ENCODE measurements at regions not wholly inside any gene's neighbourhood (a gene's known extent, or its start where the extent isn't known, plus 50 kb on each side); places are given as distances from the start of the nearest gene placed in this dataset.

DNA sequence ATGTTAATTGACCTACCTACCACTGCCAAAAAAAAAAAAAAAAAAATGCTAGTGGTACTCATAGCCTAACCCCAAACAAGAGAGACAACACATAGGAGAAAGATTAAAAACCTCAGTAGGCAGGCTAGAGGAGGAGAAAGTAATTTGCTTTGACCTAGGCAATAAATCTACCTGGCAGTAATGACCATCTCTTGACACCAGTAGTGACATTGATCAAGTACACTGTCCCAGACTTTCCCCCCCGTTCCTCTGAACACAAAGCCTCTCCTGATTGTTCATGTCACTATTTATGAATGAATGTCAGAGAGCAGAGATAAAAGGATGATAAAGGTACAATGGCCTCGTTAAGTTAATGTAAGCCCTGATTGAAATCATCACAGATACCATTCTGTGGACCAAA is 746.8 kb downstream of the CBLN4 start:
- DNase-seq (ENCODE audit: low read depth, low spot score) = no peak
- Histone ChIP-seq H3K36me3 (ENCODE audit: insufficient read depth, insufficient read length, low read length) (no peaks in the 10 kb centered on the region), H3K4me3 (ENCODE audit: insufficient read length, low read depth) (no peak overlapping the region), H3K27me3 (ENCODE audit: insufficient read depth, insufficient read length) (no peaks in the 10 kb centered on the region), H3K9ac (ENCODE audit: insufficient read length, low read depth) (no peak overlapping the region), H3K4me1 (ENCODE audit: insufficient read depth, insufficient read length) (no peaks in the 10 kb centered on the region), H3K9me3 (ENCODE audit: insufficient read depth, low read length) (peaks cover 8% of the 10 kb centered on the region)
- TF ChIP-seq ZNF274 (IDR thresholded peaks at IDR 0.05; ENCODE audit: low read depth, low read length) (no peak), SUZ12 (IDR thresholded peaks at IDR 0.05; ENCODE audit: extremely low read depth, insufficient read depth, insufficient read length) (no peak), YY1 (IDR thresholded peaks at IDR 0.05; ENCODE audit: insufficient read depth, insufficient read length) (no peak)

DNA sequence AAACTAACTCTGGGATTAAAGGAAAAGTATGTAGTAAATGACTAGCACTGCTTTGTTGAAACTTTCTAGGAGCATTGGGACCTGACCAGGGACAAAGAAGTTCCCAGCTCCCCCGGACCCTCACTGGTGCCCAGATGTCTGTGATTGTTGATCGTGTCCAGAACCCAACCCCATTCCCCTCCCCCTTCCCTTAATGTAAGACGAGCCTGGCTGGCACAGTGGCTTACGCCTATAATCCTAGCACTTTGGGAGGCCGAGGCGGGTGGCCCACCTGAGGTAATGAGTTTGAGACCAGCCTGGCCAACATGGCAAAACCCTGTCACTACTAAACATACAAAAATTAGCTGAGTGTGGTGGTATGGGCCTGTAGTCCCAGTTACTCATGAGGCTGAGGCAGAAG is 750.3 kb downstream of the CBLN4 start:
- H3K36me3 ChIP-seq (ENCODE audit: insufficient read depth, insufficient read length, low read length) = no peaks in the 10 kb centered on the region
- no peak overlapping the region for H3K9ac ChIP-seq (ENCODE audit: insufficient read length, low read depth)
- H3K9me3 ChIP-seq (ENCODE audit: insufficient read depth, low read length) = peaks cover 8% of the 10 kb centered on the region
- TF ChIP-seq SUZ12 (IDR thresholded peaks at IDR 0.05; ENCODE audit: extremely low read depth, insufficient read depth, insufficient read length) (no peak), YY1 (IDR thresholded peaks at IDR 0.05; ENCODE audit: insufficient read depth, insufficient read length) (no peak), ZNF274 (IDR thresholded peaks at IDR 0.05; ENCODE audit: low read depth, low read length) (no peak)
- no peak overlapping the region for H3K4me3 ChIP-seq (ENCODE audit: insufficient read length, low read depth)
- H3K27me3 ChIP-seq (ENCODE audit: insufficient read depth, insufficient read length) = no peaks in the 10 kb centered on the region
- no peaks in the 10 kb centered on the region for H3K4me1 ChIP-seq (ENCODE audit: insufficient read depth, insufficient read length)
- no peak for DNase-seq (ENCODE audit: low read depth, low spot score)

DNA sequence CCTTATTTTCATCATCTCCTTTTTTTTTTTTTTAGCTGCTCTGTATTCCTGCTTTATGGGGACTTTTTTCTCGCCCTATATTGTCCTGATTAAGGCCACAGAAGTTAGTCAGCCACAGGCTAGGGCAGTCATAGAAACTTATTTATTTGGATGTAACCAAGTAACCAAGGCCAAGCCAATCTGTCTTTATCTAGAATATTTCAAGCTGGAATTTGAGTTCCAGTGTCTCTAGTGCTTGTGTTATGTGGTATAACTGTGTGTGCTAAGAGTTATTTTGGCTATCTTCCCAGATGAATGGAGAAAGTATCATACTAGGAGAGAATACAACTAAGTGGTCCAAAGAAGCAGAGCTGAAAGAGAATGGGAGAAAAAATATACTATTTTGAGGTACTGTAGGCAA is 751.5 kb downstream of the CBLN4 start:
- H3K9me3 ChIP-seq (ENCODE audit: insufficient read depth, low read length) = peaks cover 8% of the 10 kb centered on the region
- H3K36me3 ChIP-seq (ENCODE audit: insufficient read depth, insufficient read length, low read length) = no peaks in the 10 kb centered on the region
- H3K4me3 ChIP-seq (ENCODE audit: insufficient read length, low read depth) = no peak overlapping the region
- TF ChIP-seq ZNF274 (IDR thresholded peaks at IDR 0.05; ENCODE audit: low read depth, low read length) = no peak
- H3K27me3 ChIP-seq (ENCODE audit: insufficient read depth, insufficient read length) = no peaks in the 10 kb centered on the region
- no peak overlapping the region for H3K9ac ChIP-seq (ENCODE audit: insufficient read length, low read depth)
- no peaks in the 10 kb centered on the region for H3K4me1 ChIP-seq (ENCODE audit: insufficient read depth, insufficient read length)
- DNase-seq (ENCODE audit: low read depth, low spot score) = no peak

DNA sequence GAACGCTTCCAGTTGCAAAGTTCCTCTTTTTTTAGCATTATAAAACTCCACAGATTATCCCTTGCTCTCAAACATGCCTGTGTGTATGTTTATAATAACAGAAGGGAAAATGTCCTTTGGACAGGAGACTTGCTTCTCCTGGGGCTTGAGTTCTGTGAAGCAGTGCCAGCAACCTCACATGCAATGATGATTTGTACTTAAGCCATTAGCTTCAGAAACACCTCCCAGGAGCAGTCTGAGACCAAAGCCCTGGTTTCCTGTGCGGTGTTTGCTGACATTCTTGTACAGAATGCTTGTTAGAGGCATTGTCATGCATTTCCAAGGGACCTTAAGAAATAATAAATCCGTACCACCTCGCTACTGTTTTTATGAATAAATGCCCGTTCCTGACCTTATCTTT is 752.8 kb downstream of the CBLN4 start:
- Histone ChIP-seq H3K36me3 (ENCODE audit: insufficient read depth, insufficient read length, low read length) (no peaks in the 10 kb centered on the region), H3K9me3 (ENCODE audit: insufficient read depth, low read length) (peaks cover 8% of the 10 kb centered on the region), H3K4me3 (ENCODE audit: insufficient read length, low read depth) (no peak overlapping the region), H3K4me1 (ENCODE audit: insufficient read depth, insufficient read length) (no peaks in the 10 kb centered on the region), H3K9ac (ENCODE audit: insufficient read length, low read depth) (no peak overlapping the region), H3K27me3 (ENCODE audit: insufficient read depth, insufficient read length) (no peaks in the 10 kb centered on the region)
- TF ChIP-seq YY1 (IDR thresholded peaks at IDR 0.05; ENCODE audit: insufficient read depth, insufficient read length) = no peak
- TF ChIP-seq ZNF274 (IDR thresholded peaks at IDR 0.05; ENCODE audit: low read depth, low read length) = no peak
- no peak for TF ChIP-seq SUZ12 (IDR thresholded peaks at IDR 0.05; ENCODE audit: extremely low read depth, insufficient read depth, insufficient read length)
- no peak for DNase-seq (ENCODE audit: low read depth, low spot score)

- Histone ChIP-seq H3K27me3 (ENCODE audit: insufficient read depth, insufficient read length) (no peaks in the 10 kb centered on the region), H3K36me3 (ENCODE audit: insufficient read depth, insufficient read length, low read length) (no peaks in the 10 kb centered on the region), H3K4me3 (ENCODE audit: insufficient read length, low read depth) (no peak overlapping the region), H3K4me1 (ENCODE audit: insufficient read depth, insufficient read length) (no peaks in the 10 kb centered on the region), H3K9me3 (ENCODE audit: insufficient read depth, low read length) (peaks cover 8% of the 10 kb centered on the region), H3K9ac (ENCODE audit: insufficient read length, low read depth) (no peak overlapping the region)
- DNase-seq (ENCODE audit: low read depth, low spot score) = no peak
- no peak for TF ChIP-seq YY1 (IDR thresholded peaks at IDR 0.05; ENCODE audit: insufficient read depth, insufficient read length)
- no peak for TF ChIP-seq ZNF274 (IDR thresholded peaks at IDR 0.05; ENCODE audit: low read depth, low read length)
- TF ChIP-seq SUZ12 (IDR thresholded peaks at IDR 0.05; ENCODE audit: extremely low read depth, insufficient read depth, insufficient read length) = no peak
These were observed 754.1 kb downstream of the CBLN4 start for GRCh38 chr20:55251170-55251569.

DNA sequence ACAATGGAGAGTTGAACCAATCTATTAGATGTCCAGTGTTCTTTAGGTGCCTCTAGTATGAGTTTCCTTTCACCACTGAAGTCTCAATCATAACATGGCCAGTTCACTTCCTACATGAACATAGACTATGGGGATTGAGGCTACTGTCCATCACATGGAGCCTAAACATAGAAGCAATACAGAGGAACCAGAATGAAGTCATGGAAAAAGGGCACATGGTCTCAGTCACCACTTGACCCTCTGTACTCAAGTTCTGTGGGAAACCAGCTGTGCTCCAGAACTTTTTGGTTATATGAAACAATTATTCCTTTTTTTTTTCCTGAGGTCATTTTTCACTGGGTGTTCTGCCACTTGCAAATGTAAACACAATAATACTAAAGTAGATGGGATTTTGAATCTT is 762.5 kb downstream of the CBLN4 start:
- Histone ChIP-seq H3K4me1 (ENCODE audit: insufficient read depth, insufficient read length) (no peaks in the 10 kb centered on the region), H3K4me3 (ENCODE audit: insufficient read length, low read depth) (no peak overlapping the region), H3K27me3 (ENCODE audit: insufficient read depth, insufficient read length) (no peaks in the 10 kb centered on the region), H3K36me3 (ENCODE audit: insufficient read depth, insufficient read length, low read length) (no peaks in the 10 kb centered on the region), H3K9ac (ENCODE audit: insufficient read length, low read depth) (no peak overlapping the region), H3K9me3 (ENCODE audit: insufficient read depth, low read length) (no peaks in the 10 kb centered on the region)
- no peak for DNase-seq (ENCODE audit: low read depth, low spot score)
- TF ChIP-seq YY1 (IDR thresholded peaks at IDR 0.05; ENCODE audit: insufficient read depth, insufficient read length) = no peak
- no peak for TF ChIP-seq ZNF274 (IDR thresholded peaks at IDR 0.05; ENCODE audit: low read depth, low read length)
- no peak for TF ChIP-seq SUZ12 (IDR thresholded peaks at IDR 0.05; ENCODE audit: extremely low read depth, insufficient read depth, insufficient read length)

- Histone ChIP-seq H3K4me3 (ENCODE audit: insufficient read length, low read depth) (no peak overlapping the region), H3K9ac (ENCODE audit: insufficient read length, low read depth) (no peak overlapping the region), H3K4me1 (ENCODE audit: insufficient read depth, insufficient read length) (no peaks in the 10 kb centered on the region), H3K27me3 (ENCODE audit: insufficient read depth, insufficient read length) (no peaks in the 10 kb centered on the region), H3K9me3 (ENCODE audit: insufficient read depth, low read length) (no peaks in the 10 kb centered on the region), H3K36me3 (ENCODE audit: insufficient read depth, insufficient read length, low read length) (no peaks in the 10 kb centered on the region)
- TF ChIP-seq ZNF274 (IDR thresholded peaks at IDR 0.05; ENCODE audit: low read depth, low read length) = no peak
- TF ChIP-seq YY1 (IDR thresholded peaks at IDR 0.05; ENCODE audit: insufficient read depth, insufficient read length) = no peak
- no peak for TF ChIP-seq SUZ12 (IDR thresholded peaks at IDR 0.05; ENCODE audit: extremely low read depth, insufficient read depth, insufficient read length)
- no peak for DNase-seq (ENCODE audit: low read depth, low spot score)
These were observed 763.9 kb downstream of the DOK5 start for GRCh38 chr20:55239269-55239668.

- TF ChIP-seq YY1 (IDR thresholded peaks at IDR 0.05; ENCODE audit: insufficient read depth, insufficient read length) = no peak
- no peak for TF ChIP-seq SUZ12 (IDR thresholded peaks at IDR 0.05; ENCODE audit: extremely low read depth, insufficient read depth, insufficient read length)
- TF ChIP-seq ZNF274 (IDR thresholded peaks at IDR 0.05; ENCODE audit: low read depth, low read length) = no peak
- Histone ChIP-seq H3K9me3 (ENCODE audit: insufficient read depth, low read length) (no peaks in the 10 kb centered on the region), H3K9ac (ENCODE audit: insufficient read length, low read depth) (no peak overlapping the region), H3K36me3 (ENCODE audit: insufficient read depth, insufficient read length, low read length) (no peaks in the 10 kb centered on the region), H3K27me3 (ENCODE audit: insufficient read depth, insufficient read length) (no peaks in the 10 kb centered on the region), H3K4me3 (ENCODE audit: insufficient read length, low read depth) (no peak overlapping the region), H3K4me1 (ENCODE audit: insufficient read depth, insufficient read length) (no peaks in the 10 kb centered on the region)
- DNase-seq (ENCODE audit: low read depth, low spot score) = no peak
These were observed 757.3 kb downstream of the DOK5 start for GRCh38 chr20:55232647-55233046.
